ENCODE measurements at regions not wholly inside any gene's neighbourhood (a gene's known extent, or its start where the extent isn't known, plus 50 kb on each side); places are given as distances from the start of the nearest gene placed in this dataset.

DNA sequence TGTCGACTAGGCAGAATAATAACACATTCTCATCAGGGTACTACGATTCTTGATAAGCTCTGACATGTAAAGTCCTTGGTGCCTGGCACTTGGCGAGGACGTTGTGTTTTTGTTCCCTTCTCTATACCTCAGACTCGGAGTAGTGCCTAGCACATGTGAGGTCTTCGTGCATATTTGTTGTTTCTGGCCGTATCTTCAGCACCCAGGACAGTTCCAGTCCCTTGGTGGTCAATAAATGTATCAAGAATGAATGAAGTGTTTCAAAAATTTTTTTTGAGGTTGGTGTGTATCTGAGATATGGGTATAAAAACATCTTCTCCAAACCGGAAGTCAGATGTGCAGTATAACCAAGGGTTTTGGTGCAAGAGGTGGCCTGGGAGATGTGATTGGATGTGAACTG is 198.2 kb downstream of the AACS start:
- no peaks in the 10 kb centered on the region for H3K27me3 Mint-ChIP-seq (ENCODE audit: low read depth)
- CTCF ChIA-PET, result interaction anchor here (1.3 kb wide), 1 partner anchor 53 kb away, joined by 4 read pairs; no protein-coding TSS in a partner anchor
- ATAC-seq, result no peak

More for the DNA sequence above, 198.2 kb downstream of the AACS start:
- TF ChIP-seq, protein P1, sequence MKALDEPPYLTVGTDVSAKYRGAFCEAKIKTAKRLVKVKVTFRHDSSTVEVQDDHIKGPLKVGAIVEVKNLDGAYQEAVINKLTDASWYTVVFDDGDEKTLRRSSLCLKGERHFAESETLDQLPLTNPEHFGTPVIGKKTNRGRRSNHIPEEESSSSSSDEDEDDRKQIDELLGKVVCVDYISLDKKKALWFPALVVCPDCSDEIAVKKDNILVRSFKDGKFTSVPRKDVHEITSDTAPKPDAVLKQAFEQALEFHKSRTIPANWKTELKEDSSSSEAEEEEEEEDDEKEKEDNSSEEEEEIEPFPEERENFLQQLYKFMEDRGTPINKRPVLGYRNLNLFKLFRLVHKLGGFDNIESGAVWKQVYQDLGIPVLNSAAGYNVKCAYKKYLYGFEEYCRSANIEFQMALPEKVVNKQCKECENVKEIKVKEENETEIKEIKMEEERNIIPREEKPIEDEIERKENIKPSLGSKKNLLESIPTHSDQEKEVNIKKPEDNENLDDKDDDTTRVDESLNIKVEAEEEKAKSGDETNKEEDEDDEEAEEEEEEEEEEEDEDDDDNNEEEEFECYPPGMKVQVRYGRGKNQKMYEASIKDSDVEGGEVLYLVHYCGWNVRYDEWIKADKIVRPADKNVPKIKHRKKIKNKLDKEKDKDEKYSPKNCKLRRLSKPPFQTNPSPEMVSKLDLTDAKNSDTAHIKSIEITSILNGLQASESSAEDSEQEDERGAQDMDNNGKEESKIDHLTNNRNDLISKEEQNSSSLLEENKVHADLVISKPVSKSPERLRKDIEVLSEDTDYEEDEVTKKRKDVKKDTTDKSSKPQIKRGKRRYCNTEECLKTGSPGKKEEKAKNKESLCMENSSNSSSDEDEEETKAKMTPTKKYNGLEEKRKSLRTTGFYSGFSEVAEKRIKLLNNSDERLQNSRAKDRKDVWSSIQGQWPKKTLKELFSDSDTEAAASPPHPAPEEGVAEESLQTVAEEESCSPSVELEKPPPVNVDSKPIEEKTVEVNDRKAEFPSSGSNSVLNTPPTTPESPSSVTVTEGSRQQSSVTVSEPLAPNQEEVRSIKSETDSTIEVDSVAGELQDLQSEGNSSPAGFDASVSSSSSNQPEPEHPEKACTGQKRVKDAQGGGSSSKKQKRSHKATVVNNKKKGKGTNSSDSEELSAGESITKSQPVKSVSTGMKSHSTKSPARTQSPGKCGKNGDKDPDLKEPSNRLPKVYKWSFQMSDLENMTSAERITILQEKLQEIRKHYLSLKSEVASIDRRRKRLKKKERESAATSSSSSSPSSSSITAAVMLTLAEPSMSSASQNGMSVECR (CRISPR knock-in tag; IDR thresholded peaks at IDR 0.05; ENCODE audit: borderline replicate concordance), result no peak
- TF ChIP-seq, protein P2, sequence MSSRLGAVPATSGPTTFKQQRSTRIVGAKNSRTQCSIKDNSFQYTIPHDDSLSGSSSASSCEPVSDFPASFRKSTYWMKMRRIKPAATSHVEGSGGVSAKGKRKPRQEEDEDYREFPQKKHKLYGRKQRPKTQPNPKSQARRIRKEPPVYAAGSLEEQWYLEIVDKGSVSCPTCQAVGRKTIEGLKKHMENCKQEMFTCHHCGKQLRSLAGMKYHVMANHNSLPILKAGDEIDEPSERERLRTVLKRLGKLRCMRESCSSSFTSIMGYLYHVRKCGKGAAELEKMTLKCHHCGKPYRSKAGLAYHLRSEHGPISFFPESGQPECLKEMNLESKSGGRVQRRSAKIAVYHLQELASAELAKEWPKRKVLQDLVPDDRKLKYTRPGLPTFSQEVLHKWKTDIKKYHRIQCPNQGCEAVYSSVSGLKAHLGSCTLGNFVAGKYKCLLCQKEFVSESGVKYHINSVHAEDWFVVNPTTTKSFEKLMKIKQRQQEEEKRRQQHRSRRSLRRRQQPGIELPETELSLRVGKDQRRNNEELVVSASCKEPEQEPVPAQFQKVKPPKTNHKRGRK (CRISPR knock-in tag; IDR thresholded peaks at IDR 0.05; ENCODE audit: borderline replicate concordance), result no peak
- TF ChIP-seq IRF2 (CRISPR knock-in tag; IDR thresholded peaks at IDR 0.05; ENCODE audit: borderline replicate concordance, low read depth), result no peak
- no peak for TF ChIP-seq TEAD4 (CRISPR knock-in tag; IDR thresholded peaks at IDR 0.05)
- TF ChIP-seq, protein P3, sequence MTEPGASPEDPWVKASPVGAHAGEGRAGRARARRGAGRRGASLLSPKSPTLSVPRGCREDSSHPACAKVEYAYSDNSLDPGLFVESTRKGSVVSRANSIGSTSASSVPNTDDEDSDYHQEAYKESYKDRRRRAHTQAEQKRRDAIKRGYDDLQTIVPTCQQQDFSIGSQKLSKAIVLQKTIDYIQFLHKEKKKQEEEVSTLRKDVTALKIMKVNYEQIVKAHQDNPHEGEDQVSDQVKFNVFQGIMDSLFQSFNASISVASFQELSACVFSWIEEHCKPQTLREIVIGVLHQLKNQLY (CRISPR knock-in tag; IDR thresholded peaks at IDR 0.05), result no peak
- TF ChIP-seq CREB1 (CRISPR knock-in tag; IDR thresholded peaks at IDR 0.05), result no peak
- TF ChIP-seq, protein P4, sequence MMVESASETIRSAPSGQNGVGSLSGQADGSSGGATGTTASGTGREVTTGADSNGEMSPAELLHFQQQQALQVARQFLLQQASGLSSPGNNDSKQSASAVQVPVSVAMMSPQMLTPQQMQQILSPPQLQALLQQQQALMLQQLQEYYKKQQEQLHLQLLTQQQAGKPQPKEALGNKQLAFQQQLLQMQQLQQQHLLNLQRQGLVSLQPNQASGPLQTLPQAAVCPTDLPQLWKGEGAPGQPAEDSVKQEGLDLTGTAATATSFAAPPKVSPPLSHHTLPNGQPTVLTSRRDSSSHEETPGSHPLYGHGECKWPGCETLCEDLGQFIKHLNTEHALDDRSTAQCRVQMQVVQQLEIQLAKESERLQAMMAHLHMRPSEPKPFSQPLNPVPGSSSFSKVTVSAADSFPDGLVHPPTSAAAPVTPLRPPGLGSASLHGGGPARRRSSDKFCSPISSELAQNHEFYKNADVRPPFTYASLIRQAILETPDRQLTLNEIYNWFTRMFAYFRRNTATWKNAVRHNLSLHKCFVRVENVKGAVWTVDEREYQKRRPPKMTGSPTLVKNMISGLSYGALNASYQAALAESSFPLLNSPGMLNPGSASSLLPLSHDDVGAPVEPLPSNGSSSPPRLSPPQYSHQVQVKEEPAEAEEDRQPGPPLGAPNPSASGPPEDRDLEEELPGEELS (CRISPR knock-in tag; IDR thresholded peaks at IDR 0.05), result no peak
- TF ChIP-seq GRHL2 (CRISPR knock-in tag; IDR thresholded peaks at IDR 0.05; ENCODE audit: insufficient replicate concordance, severe bottlenecking), result no peak
- TF ChIP-seq, protein P5, sequence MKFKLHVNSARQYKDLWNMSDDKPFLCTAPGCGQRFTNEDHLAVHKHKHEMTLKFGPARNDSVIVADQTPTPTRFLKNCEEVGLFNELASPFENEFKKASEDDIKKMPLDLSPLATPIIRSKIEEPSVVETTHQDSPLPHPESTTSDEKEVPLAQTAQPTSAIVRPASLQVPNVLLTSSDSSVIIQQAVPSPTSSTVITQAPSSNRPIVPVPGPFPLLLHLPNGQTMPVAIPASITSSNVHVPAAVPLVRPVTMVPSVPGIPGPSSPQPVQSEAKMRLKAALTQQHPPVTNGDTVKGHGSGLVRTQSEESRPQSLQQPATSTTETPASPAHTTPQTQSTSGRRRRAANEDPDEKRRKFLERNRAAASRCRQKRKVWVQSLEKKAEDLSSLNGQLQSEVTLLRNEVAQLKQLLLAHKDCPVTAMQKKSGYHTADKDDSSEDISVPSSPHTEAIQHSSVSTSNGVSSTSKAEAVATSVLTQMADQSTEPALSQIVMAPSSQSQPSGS (CRISPR knock-in tag; IDR thresholded peaks at IDR 0.05; ENCODE audit: borderline replicate concordance, low read depth), result no peak
- no peak for TF ChIP-seq FOXK1 (CRISPR knock-in tag; IDR thresholded peaks at IDR 0.05)
- TF ChIP-seq, protein P6, sequence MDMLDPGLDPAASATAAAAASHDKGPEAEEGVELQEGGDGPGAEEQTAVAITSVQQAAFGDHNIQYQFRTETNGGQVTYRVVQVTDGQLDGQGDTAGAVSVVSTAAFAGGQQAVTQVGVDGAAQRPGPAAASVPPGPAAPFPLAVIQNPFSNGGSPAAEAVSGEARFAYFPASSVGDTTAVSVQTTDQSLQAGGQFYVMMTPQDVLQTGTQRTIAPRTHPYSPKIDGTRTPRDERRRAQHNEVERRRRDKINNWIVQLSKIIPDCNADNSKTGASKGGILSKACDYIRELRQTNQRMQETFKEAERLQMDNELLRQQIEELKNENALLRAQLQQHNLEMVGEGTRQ (CRISPR knock-in tag; IDR thresholded peaks at IDR 0.05), result no peak
- TF ChIP-seq, protein P7, sequence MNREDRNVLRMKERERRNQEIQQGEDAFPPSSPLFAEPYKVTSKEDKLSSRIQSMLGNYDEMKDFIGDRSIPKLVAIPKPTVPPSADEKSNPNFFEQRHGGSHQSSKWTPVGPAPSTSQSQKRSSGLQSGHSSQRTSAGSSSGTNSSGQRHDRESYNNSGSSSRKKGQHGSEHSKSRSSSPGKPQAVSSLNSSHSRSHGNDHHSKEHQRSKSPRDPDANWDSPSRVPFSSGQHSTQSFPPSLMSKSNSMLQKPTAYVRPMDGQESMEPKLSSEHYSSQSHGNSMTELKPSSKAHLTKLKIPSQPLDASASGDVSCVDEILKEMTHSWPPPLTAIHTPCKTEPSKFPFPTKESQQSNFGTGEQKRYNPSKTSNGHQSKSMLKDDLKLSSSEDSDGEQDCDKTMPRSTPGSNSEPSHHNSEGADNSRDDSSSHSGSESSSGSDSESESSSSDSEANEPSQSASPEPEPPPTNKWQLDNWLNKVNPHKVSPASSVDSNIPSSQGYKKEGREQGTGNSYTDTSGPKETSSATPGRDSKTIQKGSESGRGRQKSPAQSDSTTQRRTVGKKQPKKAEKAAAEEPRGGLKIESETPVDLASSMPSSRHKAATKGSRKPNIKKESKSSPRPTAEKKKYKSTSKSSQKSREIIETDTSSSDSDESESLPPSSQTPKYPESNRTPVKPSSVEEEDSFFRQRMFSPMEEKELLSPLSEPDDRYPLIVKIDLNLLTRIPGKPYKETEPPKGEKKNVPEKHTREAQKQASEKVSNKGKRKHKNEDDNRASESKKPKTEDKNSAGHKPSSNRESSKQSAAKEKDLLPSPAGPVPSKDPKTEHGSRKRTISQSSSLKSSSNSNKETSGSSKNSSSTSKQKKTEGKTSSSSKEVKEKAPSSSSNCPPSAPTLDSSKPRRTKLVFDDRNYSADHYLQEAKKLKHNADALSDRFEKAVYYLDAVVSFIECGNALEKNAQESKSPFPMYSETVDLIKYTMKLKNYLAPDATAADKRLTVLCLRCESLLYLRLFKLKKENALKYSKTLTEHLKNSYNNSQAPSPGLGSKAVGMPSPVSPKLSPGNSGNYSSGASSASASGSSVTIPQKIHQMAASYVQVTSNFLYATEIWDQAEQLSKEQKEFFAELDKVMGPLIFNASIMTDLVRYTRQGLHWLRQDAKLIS (CRISPR knock-in tag; IDR thresholded peaks at IDR 0.05; ENCODE audit: borderline replicate concordance), result no peak
- TF ChIP-seq EMX1 (CRISPR knock-in tag; IDR thresholded peaks at IDR 0.05), result no peak
- no peak for TF ChIP-seq MYBL2 (CRISPR knock-in tag; IDR thresholded peaks at IDR 0.05)
- TF ChIP-seq, protein P8, sequence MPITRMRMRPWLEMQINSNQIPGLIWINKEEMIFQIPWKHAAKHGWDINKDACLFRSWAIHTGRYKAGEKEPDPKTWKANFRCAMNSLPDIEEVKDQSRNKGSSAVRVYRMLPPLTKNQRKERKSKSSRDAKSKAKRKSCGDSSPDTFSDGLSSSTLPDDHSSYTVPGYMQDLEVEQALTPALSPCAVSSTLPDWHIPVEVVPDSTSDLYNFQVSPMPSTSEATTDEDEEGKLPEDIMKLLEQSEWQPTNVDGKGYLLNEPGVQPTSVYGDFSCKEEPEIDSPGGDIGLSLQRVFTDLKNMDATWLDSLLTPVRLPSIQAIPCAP (CRISPR knock-in tag; IDR thresholded peaks at IDR 0.05), result no peak
- TF ChIP-seq ESRRA (CRISPR knock-in tag; IDR thresholded peaks at IDR 0.05; ENCODE audit: borderline replicate concordance), result no peak
- TF ChIP-seq TP53 (CRISPR knock-in tag; IDR thresholded peaks at IDR 0.05), result no peak
- TF ChIP-seq CREM (CRISPR knock-in tag; IDR thresholded peaks at IDR 0.05), result no peak
- no peak for TF ChIP-seq NR1H2 (CRISPR knock-in tag; IDR thresholded peaks at IDR 0.05)
- no peak for TF ChIP-seq ATF1 (CRISPR knock-in tag; IDR thresholded peaks at IDR 0.05)
- DNase-seq (ENCODE audit: low spot score), result no peak
- POLR2A ChIA-PET, result no interaction called here
- Mint-ChIP-seq H3K27ac (no peak overlapping the region), H3K4me3 (no peak overlapping the region), H3K9me3 (peaks cover 12% of the 10 kb centered on the region), H3K36me3 (peaks cover 19% of the 10 kb centered on the region), H3K4me1 (no peaks in the 10 kb centered on the region)
